ENCODE measurements at regions not wholly inside any gene's neighbourhood (a gene's known extent, or its start where the extent isn't known, plus 50 kb on each side); places are given as distances from the start of the nearest gene placed in this dataset.

- TF ChIP-seq CTCF (IDR thresholded peaks at IDR 0.05), result no peak
- TF ChIP-seq POLR2A (IDR thresholded peaks at IDR 0.05), result no peak
These were observed 852.6 kb downstream of the TBC1D22A start for GRCh38 chr22:47615051-47615450.

All from heart left ventricle (tissue), 13 donors.